ENCODE measurements at regions not wholly inside any gene's neighbourhood (a gene's known extent, or its start where the extent isn't known, plus 50 kb on each side); places are given as distances from the start of the nearest gene placed in this dataset.

DNA sequence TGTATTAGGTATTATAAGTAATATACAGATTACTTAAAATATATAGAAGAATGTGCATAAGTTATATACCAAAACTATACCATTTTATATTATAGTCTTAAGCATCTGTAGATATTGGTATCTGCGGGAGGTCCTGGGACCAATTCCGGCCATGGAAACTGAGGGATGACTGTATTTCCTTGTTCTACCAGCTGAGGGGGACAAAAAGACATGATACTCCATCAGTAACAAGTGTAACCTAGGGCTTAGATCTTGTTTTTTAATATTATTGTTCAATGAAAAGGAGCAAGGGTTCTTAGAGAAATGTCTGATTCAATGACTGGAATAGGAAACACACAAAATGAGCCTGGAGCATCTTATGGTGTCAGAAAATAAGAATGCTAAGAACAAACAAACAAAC is 752.5 kb downstream of the CCSER2 start:
- Mint-ChIP-seq H3K36me3 (ENCODE audit: low read depth, unreplicated experiment) (no peaks in the 10 kb centered on the region), H3K4me3 (ENCODE audit: unreplicated experiment) (no peak overlapping the region), H3K9me3 (ENCODE audit: unreplicated experiment) (no peaks in the 10 kb centered on the region), H3K27me3 (ENCODE audit: low read depth, unreplicated experiment) (no peaks in the 10 kb centered on the region), H3K4me1 (ENCODE audit: low read depth, unreplicated experiment) (no peaks in the 10 kb centered on the region), H3K27ac (ENCODE audit: unreplicated experiment) (no peak overlapping the region)
- Histone ChIP-seq H4K20me1 (ENCODE audit: insufficient read depth, low read length) (no peaks in the 10 kb centered on the region), H3K9ac (ENCODE audit: low read length) (no peak overlapping the region), H3K27me3 (ENCODE audit: insufficient read depth, low read length) (no peaks in the 10 kb centered on the region), H3K79me2 (ENCODE audit: insufficient read depth, low read length) (no peaks in the 10 kb centered on the region), H3K4me2 (ENCODE audit: low read length) (no peak overlapping the region), H3K4me1 (ENCODE audit: insufficient read depth, low read length) (no peaks in the 10 kb centered on the region), H3K9me3 (ENCODE audit: insufficient read depth, low read depth, low read length) (no peaks in the 10 kb centered on the region), H2AFZ (ENCODE audit: low read depth, low read length) (no peak overlapping the region), H3K36me3 (ENCODE audit: insufficient read depth, low read length) (no peaks in the 10 kb centered on the region), H3K27ac (ENCODE audit: low read depth, low read length) (no peak overlapping the region), H3K4me3 (ENCODE audit: insufficient read depth, low read depth, low read length) (no peak overlapping the region)
- no peak for FAIRE-seq
- TF ChIP-seq CTCF (IDR thresholded peaks at IDR 0.05; ENCODE audit: insufficient read depth, low read depth, low read length) (no peak), EZH2 (IDR thresholded peaks at IDR 0.05; ENCODE audit: insufficient read depth, low read length) (no peak)
- DNase-seq (ENCODE audit: low read depth): no peak

DNA sequence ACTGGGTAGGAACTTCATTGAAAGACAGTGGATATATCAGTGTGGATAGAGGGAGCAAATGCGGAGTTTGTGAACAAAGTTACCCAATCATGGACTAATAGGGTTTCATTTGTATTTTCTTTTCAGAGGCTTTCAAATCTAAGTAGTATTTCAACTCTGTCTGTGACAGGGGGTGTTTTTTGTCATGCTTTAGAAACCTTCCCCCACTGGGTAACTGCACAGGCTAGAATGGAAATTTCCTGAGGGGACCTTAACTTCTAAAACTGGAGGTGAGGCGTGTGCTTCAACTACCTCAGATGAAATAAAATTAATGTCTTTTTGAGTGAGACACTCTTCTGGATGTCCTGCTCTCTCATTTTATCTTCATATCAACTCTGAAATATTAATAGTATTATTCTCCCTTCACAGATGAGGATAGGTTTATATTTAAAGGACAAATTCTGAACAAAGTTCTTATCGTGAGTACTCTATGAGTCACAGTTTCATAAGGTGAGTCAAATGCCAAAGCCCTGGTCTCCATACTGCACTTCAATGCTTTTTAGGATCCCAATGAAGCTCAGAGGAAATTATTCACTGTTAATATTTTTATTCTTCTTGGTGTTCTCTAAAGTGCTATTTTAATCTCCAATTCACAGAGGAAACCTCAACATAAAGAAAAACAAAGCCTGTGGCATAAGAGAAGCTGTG is 770.6 kb downstream of the CCSER2 start:
- no peaks in the 10 kb centered on the region for H3K27me3 ChIP-seq (ENCODE audit: insufficient read depth, low read length)
- Mint-ChIP-seq H3K4me3 (ENCODE audit: unreplicated experiment) (no peak overlapping the region), H3K9me3 (ENCODE audit: unreplicated experiment) (peaks cover 4% of the 10 kb centered on the region), H3K36me3 (ENCODE audit: low read depth, unreplicated experiment) (no peaks in the 10 kb centered on the region), H3K27me3 (ENCODE audit: low read depth, unreplicated experiment) (no peaks in the 10 kb centered on the region), H3K4me1 (ENCODE audit: low read depth, unreplicated experiment) (peaks cover 11% of the 10 kb centered on the region), H3K27ac (ENCODE audit: unreplicated experiment) (no peak overlapping the region)
- no peak overlapping the region for H3K9ac ChIP-seq (ENCODE audit: low read length)
- H2AFZ ChIP-seq (ENCODE audit: low read depth, low read length): no peak overlapping the region
- no peaks in the 10 kb centered on the region for H3K36me3 ChIP-seq (ENCODE audit: insufficient read depth, low read length)
- no peak for DNase-seq (ENCODE audit: low read depth)
- H3K79me2 ChIP-seq (ENCODE audit: insufficient read depth, low read length): no peaks in the 10 kb centered on the region
- no peak for FAIRE-seq
- no peak overlapping the region for H3K4me3 ChIP-seq (ENCODE audit: insufficient read depth, low read depth, low read length)
- H3K9me3 ChIP-seq (ENCODE audit: insufficient read depth, low read depth, low read length): no peaks in the 10 kb centered on the region
- no peak overlapping the region for H3K27ac ChIP-seq (ENCODE audit: low read depth, low read length)
- no peak overlapping the region for H3K4me2 ChIP-seq (ENCODE audit: low read length)
- no peak for TF ChIP-seq CTCF (IDR thresholded peaks at IDR 0.05; ENCODE audit: insufficient read depth, low read depth, low read length)
- TF ChIP-seq EZH2 (IDR thresholded peaks at IDR 0.05; ENCODE audit: insufficient read depth, low read length): no peak
- peaks cover 3% of the 10 kb centered on the region for H3K4me1 ChIP-seq (ENCODE audit: insufficient read depth, low read length)
- H4K20me1 ChIP-seq (ENCODE audit: insufficient read depth, low read length): no peaks in the 10 kb centered on the region

GRCh38 chr10:85100495-85100894 is 772.1 kb downstream of the CCSER2 start:
- H3K27me3 Mint-ChIP-seq (ENCODE audit: low read depth, unreplicated experiment): no peaks in the 10 kb centered on the region
- Histone ChIP-seq H2AFZ (ENCODE audit: low read depth, low read length) (no peak overlapping the region), H3K4me3 (ENCODE audit: insufficient read depth, low read depth, low read length) (no peak overlapping the region), H3K9ac (ENCODE audit: low read length) (no peak overlapping the region), H3K79me2 (ENCODE audit: insufficient read depth, low read length) (no peaks in the 10 kb centered on the region), H3K4me1 (ENCODE audit: insufficient read depth, low read length) (peaks cover 3% of the 10 kb centered on the region), H3K36me3 (ENCODE audit: insufficient read depth, low read length) (no peaks in the 10 kb centered on the region), H3K4me2 (ENCODE audit: low read length) (no peak overlapping the region), H3K9me3 (ENCODE audit: insufficient read depth, low read depth, low read length) (no peaks in the 10 kb centered on the region), H3K27me3 (ENCODE audit: insufficient read depth, low read length) (no peaks in the 10 kb centered on the region), H4K20me1 (ENCODE audit: insufficient read depth, low read length) (no peaks in the 10 kb centered on the region), H3K27ac (ENCODE audit: low read depth, low read length) (no peak overlapping the region)
- TF ChIP-seq CTCF (IDR thresholded peaks at IDR 0.05; ENCODE audit: insufficient read depth, low read depth, low read length): no peak
- no peak for TF ChIP-seq EZH2 (IDR thresholded peaks at IDR 0.05; ENCODE audit: insufficient read depth, low read length)
- H3K9me3 Mint-ChIP-seq (ENCODE audit: unreplicated experiment): peaks cover 7% of the 10 kb centered on the region
- no peaks in the 10 kb centered on the region for H3K36me3 Mint-ChIP-seq (ENCODE audit: low read depth, unreplicated experiment)
- no peak overlapping the region for H3K27ac Mint-ChIP-seq (ENCODE audit: unreplicated experiment)
- FAIRE-seq: no peak
- peaks cover 11% of the 10 kb centered on the region for H3K4me1 Mint-ChIP-seq (ENCODE audit: low read depth, unreplicated experiment)
- no peak for DNase-seq (ENCODE audit: low read depth)
- no peak overlapping the region for H3K4me3 Mint-ChIP-seq (ENCODE audit: unreplicated experiment)
